ENCODE measurements at regions not wholly inside any gene's neighbourhood (a gene's known extent, or its start where the extent isn't known, plus 50 kb on each side); places are given as distances from the start of the nearest gene placed in this dataset.

- intact Hi-C loops (cut with DNase I), result no loop called here
- 91% methylated on average over 5 of the region's 5 CpGs for WGBS
- TF ChIP-seq POLR2AphosphoS5 (IDR thresholded peaks at IDR 0.05) (no peak), POLR2A (IDR thresholded peaks at IDR 0.05; ENCODE audit: low read depth) (no peak), EP300 (IDR thresholded peaks at IDR 0.05) (no peak), CTCF (IDR thresholded peaks at IDR 0.05) (no peak)
- H3K36me3 ChIP-seq, result no peaks in the 10 kb centered on the region
- H3K4me1 ChIP-seq, result no peaks in the 10 kb centered on the region
- DNase-seq (ENCODE audit: extremely low spot score), result no peak
- H3K4me3 ChIP-seq, result no peak overlapping the region
- no peaks in the 10 kb centered on the region for H3K27me3 ChIP-seq
- H3K27ac ChIP-seq (replicated peaks in 1 of 4), result no peak overlapping the region
- H3K9me3 ChIP-seq, result no peaks in the 10 kb centered on the region
These were observed 209.1 kb downstream of the HGF start for GRCh38 chr7:81560708-81561107.

- no peak for TF ChIP-seq POLR2AphosphoS5 (IDR thresholded peaks at IDR 0.05)
- no peak for TF ChIP-seq POLR2A (IDR thresholded peaks at IDR 0.05; ENCODE audit: low read depth)
- TF ChIP-seq CTCF (IDR thresholded peaks at IDR 0.05), result no peak
- TF ChIP-seq EP300 (IDR thresholded peaks at IDR 0.05), result no peak
- H3K27me3 ChIP-seq, result no peaks in the 10 kb centered on the region
- WGBS, result 96% methylated on average over 8 of the region's 8 CpGs
- H3K27ac ChIP-seq (replicated peaks in 1 of 4), result no peak overlapping the region
- H3K9me3 ChIP-seq, result no peaks in the 10 kb centered on the region
- H3K4me1 ChIP-seq, result no peaks in the 10 kb centered on the region
- H3K36me3 ChIP-seq, result no peaks in the 10 kb centered on the region
- intact Hi-C loops (cut with DNase I), result no loop called here
- no peak overlapping the region for H3K4me3 ChIP-seq
- no peak for DNase-seq (ENCODE audit: extremely low spot score)
These were observed 220.3 kb downstream of the HGF start for GRCh38 chr7:81549484-81550016.

DNA sequence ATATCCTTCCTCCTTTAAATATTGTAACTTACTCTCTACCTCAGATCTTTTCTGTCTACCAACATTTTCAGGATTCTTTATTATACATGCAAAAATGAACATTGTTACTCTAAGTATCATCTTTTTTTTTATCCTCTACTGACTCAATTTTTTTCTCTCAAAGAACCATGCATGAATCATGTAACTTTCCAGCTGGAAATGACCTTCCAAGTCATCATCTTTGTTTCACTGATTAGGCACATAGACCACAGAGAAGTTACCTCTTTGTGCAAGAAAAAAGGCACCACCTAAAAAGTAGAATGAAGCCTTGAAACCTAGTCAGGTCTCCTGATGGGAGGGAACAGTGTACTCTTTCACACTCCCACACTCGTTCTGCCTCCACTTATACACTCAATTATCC lies 234.9 kb downstream of the HGF start:
- H3K36me3 ChIP-seq, result no peaks in the 10 kb centered on the region
- no peaks in the 10 kb centered on the region for H3K9me3 ChIP-seq
- no peaks in the 10 kb centered on the region for H3K4me1 ChIP-seq
- intact Hi-C loops (cut with DNase I), result no loop called here
- 79% methylated on average over 1 of the region's 1 CpG for WGBS
- no peak overlapping the region for H3K4me3 ChIP-seq
- no peak for DNase-seq (ENCODE audit: extremely low spot score)
- H3K27ac ChIP-seq (replicated peaks in 1 of 4), result no peak overlapping the region
- no peaks in the 10 kb centered on the region for H3K27me3 ChIP-seq
- no peak for TF ChIP-seq CTCF (IDR thresholded peaks at IDR 0.05)
- no peak for TF ChIP-seq EP300 (IDR thresholded peaks at IDR 0.05)
- TF ChIP-seq POLR2AphosphoS5 (IDR thresholded peaks at IDR 0.05), result no peak
- no peak for TF ChIP-seq POLR2A (IDR thresholded peaks at IDR 0.05; ENCODE audit: low read depth)

DNA sequence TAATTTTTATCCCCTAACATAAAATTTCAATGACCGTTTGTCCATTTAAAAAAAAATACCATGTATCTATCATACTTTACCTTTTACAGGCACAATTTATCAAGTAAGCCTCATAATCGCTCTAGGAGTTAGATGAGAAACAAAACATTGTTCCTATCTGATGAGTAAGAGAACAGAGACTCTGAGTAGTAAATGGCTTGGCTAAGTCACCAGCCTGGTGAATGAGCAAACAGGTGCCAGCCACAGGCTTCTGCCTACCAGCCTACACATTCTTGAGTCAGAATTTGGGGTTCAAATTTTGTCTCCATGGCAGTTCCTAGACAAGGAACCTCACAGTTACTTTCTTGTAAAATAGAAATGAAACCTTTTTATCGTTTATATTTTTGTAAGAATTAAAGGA lies 235.4 kb downstream of the HGF start:
- no peak overlapping the region for H3K4me3 ChIP-seq
- H3K36me3 ChIP-seq, result no peaks in the 10 kb centered on the region
- no peak for DNase-seq (ENCODE audit: extremely low spot score)
- TF ChIP-seq EP300 (IDR thresholded peaks at IDR 0.05) (no peak), POLR2AphosphoS5 (IDR thresholded peaks at IDR 0.05) (no peak), POLR2A (IDR thresholded peaks at IDR 0.05; ENCODE audit: low read depth) (no peak), CTCF (IDR thresholded peaks at IDR 0.05) (no peak)
- intact Hi-C loops (cut with DNase I), result no loop called here
- no peak overlapping the region for H3K27ac ChIP-seq (replicated peaks in 1 of 4)
- no peaks in the 10 kb centered on the region for H3K9me3 ChIP-seq
- 88% methylated on average over 3 of the region's 3 CpGs for WGBS
- H3K4me1 ChIP-seq, result no peaks in the 10 kb centered on the region
- H3K27me3 ChIP-seq, result no peaks in the 10 kb centered on the region

DNA sequence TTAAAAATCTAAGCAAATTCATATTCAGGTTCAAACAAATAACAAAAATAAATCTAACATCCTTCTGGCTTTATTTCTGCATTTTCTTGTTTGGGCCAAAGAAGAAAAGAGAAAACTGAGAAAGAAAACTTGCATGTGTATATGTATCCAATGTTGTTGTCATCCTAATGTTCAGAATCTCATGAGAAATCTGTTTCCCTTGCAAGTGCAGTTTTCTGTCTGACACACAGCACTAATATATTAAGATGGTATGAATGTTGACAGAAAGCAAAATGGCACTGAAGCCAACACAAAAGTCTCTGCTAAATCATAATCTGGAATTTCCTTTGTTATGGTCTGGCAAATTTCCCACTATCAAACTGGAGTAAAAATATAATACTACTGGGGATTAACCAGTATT lies 235.9 kb downstream of the HGF start:
- H3K9me3 ChIP-seq, result no peaks in the 10 kb centered on the region

More for the DNA sequence above, 235.9 kb downstream of the HGF start:
- DNase-seq (ENCODE audit: extremely low spot score), result no peak
- Histone ChIP-seq H3K36me3 (no peaks in the 10 kb centered on the region), H3K4me3 (no peak overlapping the region), H3K27me3 (no peaks in the 10 kb centered on the region), H3K4me1 (no peaks in the 10 kb centered on the region), H3K27ac (replicated peaks in 1 of 4) (no peak overlapping the region)
- intact Hi-C loops (cut with DNase I), result no loop called here
- TF ChIP-seq EP300 (IDR thresholded peaks at IDR 0.05) (no peak), POLR2AphosphoS5 (IDR thresholded peaks at IDR 0.05) (no peak), CTCF (IDR thresholded peaks at IDR 0.05) (no peak), POLR2A (IDR thresholded peaks at IDR 0.05; ENCODE audit: low read depth) (no peak)

Measured in esophagus muscularis mucosa (tissue), 4 donors.